GM10248 (cell line): ENCODE measurements at regions not wholly inside any gene's neighbourhood (a gene's known extent, or its start where the extent isn't known, plus 50 kb on each side); places are given as distances from the start of the nearest gene placed in this dataset.

Experiments
- CTCF ChIA-PET: fragments of 300-600 bp; sonication (Branson Sonifier 250); formaldehyde crosslinking; extraction: SDS; loops from one replicate; lab custom pipeline; 2021; ENCODE audit warnings: antibody characterized with exemption; lab: Yijun Ruan, JAX
- POLR2A ChIA-PET: fragments of 350-650 bp; sonication (Branson Sonifier 250); formaldehyde crosslinking; extraction: SDS; loops from one replicate; lab custom pipeline; 2020; ENCODE audit warnings: antibody characterized with exemption; lab: Yijun Ruan, JAX
- DNase-seq: peaks from one replicate; pipeline ENCODE4 v3.0.0; 2012; ENCODE audit errors: extremely low spot score
- CTCF ChIP-seq: IDR thresholded peaks from 2 replicates; pipeline ENCODE4 v1.5.1; 2012; ENCODE audit warnings: mild to moderate bottlenecking, low read depth; ENCODE audit errors: extremely low read depth, missing control alignments, control extremely low read depth

GRCh38 chr13:88926890-88927502 is 1255.8 kb downstream of the SLITRK5 start:
- no peak for DNase-seq

GRCh38 chr13:88932950-88933349 is 1261.8 kb downstream of the SLITRK5 start:
- ChIA-PET POLR2A (no interaction called here), CTCF (interaction anchor here (1.3 to 1.5 kb wide), 2 partner anchors 10 to 18 kb away, joined by 4 read pairs; no protein-coding TSS in a partner anchor)
- DNase-seq, result no peak
- no peak for TF ChIP-seq CTCF

More at GRCh38 chr13:88926890-88927502, 1255.8 kb downstream of the SLITRK5 start:
- CTCF ChIA-PET, result interaction anchor here (1.7 kb wide), 1 partner anchor 12 kb away, joined by 4 read pairs; no protein-coding TSS in a partner anchor
- no peak for TF ChIP-seq CTCF
- POLR2A ChIA-PET, result no interaction called here

DNA sequence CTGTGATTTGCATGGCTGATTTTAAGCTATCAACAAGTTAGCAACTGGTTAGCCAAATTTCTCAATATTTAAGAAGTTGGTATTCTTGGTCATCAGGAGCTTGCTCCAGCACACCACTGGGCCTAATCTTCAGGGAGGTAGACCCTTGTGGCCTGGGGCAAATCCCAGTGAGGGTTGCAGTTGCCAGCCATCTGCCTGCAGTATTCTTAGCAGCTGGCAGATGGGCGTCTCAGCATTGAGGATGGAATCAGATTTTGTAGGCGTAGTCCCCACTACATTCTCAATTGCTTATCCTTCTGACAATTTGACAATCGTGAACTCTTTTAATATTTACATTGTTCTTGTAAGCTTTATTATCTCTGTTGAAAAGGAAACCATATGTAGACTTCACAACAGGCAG is 1266.2 kb downstream of the SLITRK5 start:
- ChIA-PET POLR2A (no interaction called here), CTCF (interaction anchor here (2.7 kb wide), 1 partner anchor 12 kb away, joined by 8 read pairs; no protein-coding TSS in a partner anchor)
- TF ChIP-seq CTCF, result no peak
- no peak for DNase-seq

GRCh38 chr13:88945793-88946192 is 1274.6 kb downstream of the SLITRK5 start:
- CTCF ChIA-PET, result interaction anchor here (1.6 kb wide), 1 partner anchor 9 kb away, joined by 3 read pairs; no protein-coding TSS in a partner anchor
- DNase-seq, result no peak
- no peak for TF ChIP-seq CTCF
- POLR2A ChIA-PET, result no interaction called here

GRCh38 chr13:88948501-88948900 is 1277.3 kb downstream of the SLITRK5 start:
- TF ChIP-seq CTCF, result no peak

GRCh38 chr13:88958821-88959220 is 1287.7 kb downstream of the SLITRK5 start:
- POLR2A ChIA-PET, result no interaction called here
- DNase-seq, result no peak
- CTCF ChIA-PET, result no interaction called here
- no peak for TF ChIP-seq CTCF

More at GRCh38 chr13:88948501-88948900, 1277.3 kb downstream of the SLITRK5 start:
- CTCF ChIA-PET, result no interaction called here
- POLR2A ChIA-PET, result no interaction called here
- no peak for DNase-seq
